Jurkat, Clone E6-1 (cell line): ENCODE measurements at regions not wholly inside any gene's neighbourhood (a gene's known extent, or its start where the extent isn't known, plus 50 kb on each side); places are given as distances from the start of the nearest gene placed in this dataset.

Experiments
- DNase-seq: peaks from one replicate; pipeline ENCODE4 v3.0.0-alpha.2; 2011; ENCODE audit warnings: low read depth, low spot score
- H3K4me3 ChIP-seq: 2 replicates; pipeline ENCODE4 v1.5.1; 2011; ENCODE audit warnings: mild to moderate bottlenecking, low read length, control low read depth, moderate library complexity

GRCh38 chr2:129742415-129743180 is 236.9 kb upstream of the RAB6C start:
- H3K4me3 ChIP-seq: no peak overlapping the region
- DNase-seq: no peak

GRCh38 chr2:129744141-129744540 is 235.3 kb upstream of the RAB6C start:
- H3K4me3 ChIP-seq: no peak overlapping the region
- DNase-seq: no peak

- no peak overlapping the region for H3K4me3 ChIP-seq
- DNase-seq: no peak
These were observed 234.8 kb upstream of the RAB6C start for GRCh38 chr2:129744649-129745048.

GRCh38 chr2:129747500-129748125 is 231.9 kb upstream of the RAB6C start:
- H3K4me3 ChIP-seq: no peak overlapping the region
- DNase-seq: no peak

GRCh38 chr2:129748250-129748649 is 231.2 kb upstream of the RAB6C start:
- no peak overlapping the region for H3K4me3 ChIP-seq
- DNase-seq: no peak

- no peak overlapping the region for H3K4me3 ChIP-seq
- DNase-seq: peak; percentile 39
These were observed 230.8 kb upstream of the RAB6C start for GRCh38 chr2:129748653-129749052.

- H3K4me3 ChIP-seq: no peak overlapping the region
- no peak for DNase-seq
These were observed 228.1 kb upstream of the RAB6C start for GRCh38 chr2:129751409-129751808.

- no peak for DNase-seq
- H3K4me3 ChIP-seq: no peak overlapping the region
These were observed 227.3 kb upstream of the RAB6C start for GRCh38 chr2:129752176-129752575.

- H3K4me3 ChIP-seq: no peak overlapping the region
- DNase-seq: no peak
These were observed 226.8 kb upstream of the RAB6C start for GRCh38 chr2:129752686-129753085.

- DNase-seq: no peak
- no peak overlapping the region for H3K4me3 ChIP-seq
These were observed 226.2 kb upstream of the RAB6C start for GRCh38 chr2:129753261-129753660.

GRCh38 chr2:129754421-129754820 is 225.0 kb upstream of the RAB6C start:
- DNase-seq: no peak
- no peak overlapping the region for H3K4me3 ChIP-seq

GRCh38 chr2:129754831-129755230 is 224.6 kb upstream of the RAB6C start:
- no peak overlapping the region for H3K4me3 ChIP-seq
- DNase-seq: no peak

- no peak overlapping the region for H3K4me3 ChIP-seq
- DNase-seq: no peak
These were observed 223.7 kb upstream of the RAB6C start for GRCh38 chr2:129755786-129756185.

GRCh38 chr2:129756276-129756675 is 223.2 kb upstream of the RAB6C start:
- no peak overlapping the region for H3K4me3 ChIP-seq
- DNase-seq: no peak

- H3K4me3 ChIP-seq: no peak overlapping the region
- no peak for DNase-seq
These were observed 222.0 kb upstream of the RAB6C start for GRCh38 chr2:129757366-129757914.

GRCh38 chr2:129757915-129758783 is 221.3 kb upstream of the RAB6C start:
- H3K4me3 ChIP-seq: no peak overlapping the region
- no peak for DNase-seq

- no peak for DNase-seq
These were observed 220.5 kb upstream of the RAB6C start for GRCh38 chr2:129758784-129759471.

GRCh38 chr2:129759472-129760010 is 219.9 kb upstream of the RAB6C start:
- no peak for DNase-seq
- no peak overlapping the region for H3K4me3 ChIP-seq

More at GRCh38 chr2:129758784-129759471, 220.5 kb upstream of the RAB6C start:
- no peak overlapping the region for H3K4me3 ChIP-seq

- no peak overlapping the region for H3K4me3 ChIP-seq
- no peak for DNase-seq
These were observed 218.8 kb upstream of the RAB6C start for GRCh38 chr2:129760669-129761068.
